ENCODE measurements at regions not wholly inside any gene's neighbourhood (a gene's known extent, or its start where the extent isn't known, plus 50 kb on each side); places are given as distances from the start of the nearest gene placed in this dataset.

GRCh38 chr2:103868396-103868795, 985.5 kb upstream of the POU3F3 start:
- TF ChIP-seq EZH2 (IDR thresholded peaks at IDR 0.05; ENCODE audit: insufficient read depth, poor library complexity, severe bottlenecking) (no peak), EZH2phosphoT487 (IDR thresholded peaks at IDR 0.05; ENCODE audit: insufficient read depth, low read depth) (no peak)

Measured in GM23248 (cell line).